ENCODE measurements at regions not wholly inside any gene's neighbourhood (a gene's known extent, or its start where the extent isn't known, plus 50 kb on each side); places are given as distances from the start of the nearest gene placed in this dataset.

GRCh38 chr10:80870282-80870681, 332.6 kb downstream of the SH2D4B start:
- TF ChIP-seq, protein P1, sequence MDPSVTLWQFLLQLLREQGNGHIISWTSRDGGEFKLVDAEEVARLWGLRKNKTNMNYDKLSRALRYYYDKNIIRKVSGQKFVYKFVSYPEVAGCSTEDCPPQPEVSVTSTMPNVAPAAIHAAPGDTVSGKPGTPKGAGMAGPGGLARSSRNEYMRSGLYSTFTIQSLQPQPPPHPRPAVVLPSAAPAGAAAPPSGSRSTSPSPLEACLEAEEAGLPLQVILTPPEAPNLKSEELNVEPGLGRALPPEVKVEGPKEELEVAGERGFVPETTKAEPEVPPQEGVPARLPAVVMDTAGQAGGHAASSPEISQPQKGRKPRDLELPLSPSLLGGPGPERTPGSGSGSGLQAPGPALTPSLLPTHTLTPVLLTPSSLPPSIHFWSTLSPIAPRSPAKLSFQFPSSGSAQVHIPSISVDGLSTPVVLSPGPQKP (IDR thresholded peaks at IDR 0.05; ENCODE audit: borderline replicate concordance, low read depth, low read length) = no peak
- TF ChIP-seq USF2 (IDR thresholded peaks at IDR 0.05; ENCODE audit: low read depth, low read length) = no peak
- no peak for TF ChIP-seq CTCF (conservative IDR thresholded peaks at IDR 0.05; ENCODE audit: low read depth, low read length)
- TF ChIP-seq POLR2A (IDR thresholded peaks at IDR 0.05; ENCODE audit: low read depth, low read length) = no peak
- no peak for TF ChIP-seq RFX5 (IDR thresholded peaks at IDR 0.05; ENCODE audit: low read depth, low read length)
- no peak for TF ChIP-seq CEBPB (IDR thresholded peaks at IDR 0.05; ENCODE audit: low read depth, low read length)
- TF ChIP-seq NFE2L2 (IDR thresholded peaks at IDR 0.05; ENCODE audit: low read depth, low read length) = no peak
- no peak for TF ChIP-seq RAD21 (IDR thresholded peaks at IDR 0.05; ENCODE audit: low read length)
- no peak for TF ChIP-seq FOS (IDR thresholded peaks at IDR 0.05; ENCODE audit: low read depth, low read length)
- TF ChIP-seq SMC3 (IDR thresholded peaks at IDR 0.05; ENCODE audit: low read depth, low read length) = no peak
- TF ChIP-seq RCOR1 (IDR thresholded peaks at IDR 0.05; ENCODE audit: insufficient replicate concordance, low read length) = no peak
- no peak for TF ChIP-seq MXI1 (IDR thresholded peaks at IDR 0.05; ENCODE audit: borderline replicate concordance, low read depth, low read length)
- TF ChIP-seq MAZ (IDR thresholded peaks at IDR 0.05; ENCODE audit: borderline replicate concordance, low read depth, low read length) = no peak

Data from IMR-90 (cell line).